Astrocyte (in vitro differentiated cells and primary cell): ENCODE measurements at regions not wholly inside any gene's neighbourhood (a gene's known extent, or its start where the extent isn't known, plus 50 kb on each side); places are given as distances from the start of the nearest gene placed in this dataset.
"Not testable (repeated sequence)": the region's sequence is repeated elsewhere in the genome, so short reads cannot be mapped to it uniquely, and the experiment has no call there.

Source experiments
- DNase-seq: peaks from one replicate; pipeline ENCODE4 v3.0.0-alpha.2; 2010; ENCODE audit warnings: low read depth
- FAIRE-seq: peaks from 2 replicates; lab custom pipeline; 2011; peaks lifted over from hg19 to GRCh38; lab: Jason Lieb, UNC
- H2AFZ ChIP-seq: 2 replicates; pipeline ENCODE4 v1.6.0; 2012; ENCODE audit warnings: low read depth, low read length, inconsistent platforms
- H3K27ac ChIP-seq: 2 replicates; pipeline ENCODE4 v1.5.1; 2011; ENCODE audit warnings: low read depth, low read length, inconsistent platforms
- H3K27me3 ChIP-seq: 2 replicates; pipeline ENCODE4 v1.6.0; 2011; ENCODE audit warnings: low read length, inconsistent platforms; ENCODE audit not compliant: insufficient read depth
- H3K36me3 ChIP-seq: 2 replicates; pipeline ENCODE4 v1.5.1; 2011; ENCODE audit warnings: low read length, inconsistent platforms; ENCODE audit not compliant: insufficient read depth
- H3K4me1 ChIP-seq: 2 replicates; pipeline ENCODE4 v1.5.1; 2011; ENCODE audit warnings: low read length, inconsistent platforms; ENCODE audit not compliant: insufficient read depth
- H3K4me2 ChIP-seq: 2 replicates; pipeline ENCODE4 v1.6.0; 2012; ENCODE audit warnings: low read length, inconsistent platforms
- H3K4me3 ChIP-seq: 2 replicates; pipeline ENCODE4 v1.5.1; 2011; ENCODE audit warnings: low read depth, mild to moderate bottlenecking, low read length, inconsistent platforms; ENCODE audit not compliant: insufficient read depth
- H3K79me2 ChIP-seq: 2 replicates; pipeline ENCODE4 v1.6.0; 2012; ENCODE audit warnings: mild to moderate bottlenecking, low read length, inconsistent platforms; ENCODE audit not compliant: insufficient read depth
- H3K9ac ChIP-seq: 2 replicates; pipeline ENCODE4 v1.6.0; 2012; ENCODE audit warnings: mild to moderate bottlenecking, low read length, inconsistent platforms
- H3K9me3 ChIP-seq: 2 replicates; pipeline ENCODE4 v1.5.1; 2012; ENCODE audit warnings: low read depth, mild to moderate bottlenecking, low read length, inconsistent platforms; ENCODE audit not compliant: insufficient read depth
- H4K20me1 ChIP-seq: 2 replicates; pipeline ENCODE4 v1.6.0; 2012; ENCODE audit warnings: low read length, inconsistent platforms; ENCODE audit not compliant: insufficient read depth
- H3K27ac Mint-ChIP-seq: one replicate; pipeline ENCODE4 v1.8.0; 2021; ENCODE audit warnings: mild to moderate bottlenecking, mixed read lengths; ENCODE audit not compliant: unreplicated experiment
- H3K27me3 Mint-ChIP-seq: one replicate; pipeline ENCODE4 v1.8.0; 2021; ENCODE audit warnings: low read depth, mixed read lengths; ENCODE audit not compliant: unreplicated experiment
- H3K36me3 Mint-ChIP-seq: one replicate; pipeline ENCODE4 v1.8.0; 2021; ENCODE audit warnings: low read depth, mixed read lengths; ENCODE audit not compliant: unreplicated experiment
- H3K4me1 Mint-ChIP-seq: one replicate; pipeline ENCODE4 v1.8.0; 2021; ENCODE audit warnings: low read depth, mixed read lengths; ENCODE audit not compliant: unreplicated experiment
- H3K4me3 Mint-ChIP-seq: one replicate; pipeline ENCODE4 v1.8.0; 2021; ENCODE audit warnings: mild to moderate bottlenecking, moderate library complexity, mixed read lengths; ENCODE audit not compliant: unreplicated experiment
- H3K9me3 Mint-ChIP-seq: one replicate; pipeline ENCODE4 v1.8.0; 2021; ENCODE audit warnings: mild to moderate bottlenecking, mixed read lengths; ENCODE audit not compliant: unreplicated experiment

GRCh38 chr9:67348094-67348493 is 355.7 kb upstream of the SPATA31A3 start:
- not testable (repeated sequence) for H3K4me3 Mint-ChIP-seq, H2AFZ ChIP-seq, H3K79me2 ChIP-seq, H3K27me3 Mint-ChIP-seq, H3K4me3 ChIP-seq, FAIRE-seq, H3K4me1 ChIP-seq, H3K4me1 Mint-ChIP-seq, H3K36me3 ChIP-seq, H3K9me3 Mint-ChIP-seq, H3K9ac ChIP-seq, H3K27ac Mint-ChIP-seq, H3K4me2 ChIP-seq, H3K9me3 ChIP-seq, H3K27ac ChIP-seq, H3K27me3 ChIP-seq, DNase-seq, H3K36me3 Mint-ChIP-seq, H4K20me1 ChIP-seq

GRCh38 chr9:67339216-67339615 is 346.9 kb upstream of the SPATA31A3 start:
- not testable (repeated sequence) for H2AFZ ChIP-seq, H3K27me3 Mint-ChIP-seq, H3K36me3 Mint-ChIP-seq, H3K27ac ChIP-seq, H3K4me3 ChIP-seq, H3K4me3 Mint-ChIP-seq, H3K4me2 ChIP-seq, H3K9ac ChIP-seq, H3K36me3 ChIP-seq, H3K27me3 ChIP-seq, H3K9me3 Mint-ChIP-seq, H3K9me3 ChIP-seq, H3K79me2 ChIP-seq, FAIRE-seq, DNase-seq, H3K4me1 ChIP-seq, H3K4me1 Mint-ChIP-seq, H4K20me1 ChIP-seq, H3K27ac Mint-ChIP-seq

- not testable (repeated sequence) for H3K4me1 Mint-ChIP-seq, H4K20me1 ChIP-seq, H2AFZ ChIP-seq, H3K27me3 Mint-ChIP-seq, DNase-seq, FAIRE-seq, H3K9me3 ChIP-seq, H3K27ac ChIP-seq, H3K27me3 ChIP-seq, H3K79me2 ChIP-seq, H3K9me3 Mint-ChIP-seq, H3K4me2 ChIP-seq, H3K9ac ChIP-seq, H3K36me3 ChIP-seq, H3K4me3 ChIP-seq, H3K36me3 Mint-ChIP-seq, H3K4me3 Mint-ChIP-seq, H3K4me1 ChIP-seq, H3K27ac Mint-ChIP-seq
These were observed 345.9 kb upstream of the SPATA31A3 start for GRCh38 chr9:67338201-67338600.

GRCh38 chr9:67334727-67335572 is 342.6 kb upstream of the SPATA31A3 start:
- not testable (repeated sequence) for H3K9me3 Mint-ChIP-seq, H3K27me3 Mint-ChIP-seq, H3K27me3 ChIP-seq, H2AFZ ChIP-seq, H3K36me3 Mint-ChIP-seq, DNase-seq, H3K27ac ChIP-seq, H3K9ac ChIP-seq, H3K4me2 ChIP-seq, H4K20me1 ChIP-seq, H3K4me3 Mint-ChIP-seq, H3K4me1 Mint-ChIP-seq, H3K27ac Mint-ChIP-seq, H3K79me2 ChIP-seq, H3K9me3 ChIP-seq, H3K4me3 ChIP-seq, FAIRE-seq, H3K4me1 ChIP-seq, H3K36me3 ChIP-seq

- H4K20me1 ChIP-seq, H3K4me2 ChIP-seq, H3K4me3 Mint-ChIP-seq, H3K36me3 ChIP-seq, H3K27me3 Mint-ChIP-seq, H3K27ac ChIP-seq, H3K4me1 ChIP-seq, H3K4me1 Mint-ChIP-seq, H3K9me3 ChIP-seq, H3K36me3 Mint-ChIP-seq, H2AFZ ChIP-seq, DNase-seq, H3K27me3 ChIP-seq, H3K9ac ChIP-seq, FAIRE-seq, H3K27ac Mint-ChIP-seq, H3K9me3 Mint-ChIP-seq, H3K79me2 ChIP-seq, H3K4me3 ChIP-seq: not testable (repeated sequence)
These were observed 339.3 kb upstream of the SPATA31A3 start for GRCh38 chr9:67331634-67332033.

- FAIRE-seq, H3K36me3 Mint-ChIP-seq, H3K4me1 Mint-ChIP-seq, H3K36me3 ChIP-seq, H2AFZ ChIP-seq, H3K9me3 Mint-ChIP-seq, H3K79me2 ChIP-seq, H3K4me3 ChIP-seq, H3K27me3 ChIP-seq, H3K27ac ChIP-seq, DNase-seq, H3K27ac Mint-ChIP-seq, H4K20me1 ChIP-seq, H3K4me1 ChIP-seq, H3K9me3 ChIP-seq, H3K9ac ChIP-seq, H3K4me2 ChIP-seq, H3K27me3 Mint-ChIP-seq, H3K4me3 Mint-ChIP-seq: not testable (repeated sequence)
These were observed 321.1 kb upstream of the SPATA31A3 start for GRCh38 chr9:67313409-67313808.
